ENCODE measurements at regions not wholly inside any gene's neighbourhood (a gene's known extent, or its start where the extent isn't known, plus 50 kb on each side); places are given as distances from the start of the nearest gene placed in this dataset.

GRCh38 chr10:108791030-108791429 lies 1132.3 kb downstream of the XPNPEP1 start:
- H3K36me3 ChIP-seq (ENCODE audit: control insufficient read depth in 2 of 3, insufficient read depth in 3 of 3, low read length in 3 of 3) = no peaks in the 10 kb centered on the region
- no peaks in the 10 kb centered on the region for H3K4me1 ChIP-seq (ENCODE audit: control insufficient read depth in 2 of 3, insufficient read depth in 2 of 3, low read depth in 1 of 3, low read length in 3 of 3)
- intact Hi-C loops (cut with DNase I) = no loop called here
- FAIRE-seq = no peak
- DNase-seq = no peak
- no peak overlapping the region for H3K4me3 ChIP-seq (ENCODE audit: low read length in 3 of 3)
- H3K9ac ChIP-seq (ENCODE audit: low read length in 3 of 3) = no peak overlapping the region
- TF ChIP-seq CTCF (IDR thresholded peaks at IDR 0.05; ENCODE audit: borderline replicate concordance, extremely low read depth, insufficient read depth) = no peak
- H3K27ac ChIP-seq (ENCODE audit: low read depth in 2 of 2, low read length in 2 of 2) = no peak overlapping the region
- H3K27me3 ChIP-seq (ENCODE audit: control insufficient read depth, insufficient read depth, low read length) = no peaks in the 10 kb centered on the region
- no peaks in the 10 kb centered on the region for H3K9me3 ChIP-seq (ENCODE audit: control insufficient read depth in 2 of 3, insufficient read depth in 1 of 3, low read length in 3 of 3)

- Histone ChIP-seq H3K27ac (ENCODE audit: low read depth in 2 of 2, low read length in 2 of 2) (no peak overlapping the region), H3K9me3 (ENCODE audit: control insufficient read depth in 2 of 3, insufficient read depth in 1 of 3, low read length in 3 of 3) (peaks cover 0 to under 1% (median 0%) of the 10 kb centered on the region in 3 donors), H3K9ac (ENCODE audit: low read length in 3 of 3) (no peak overlapping the region), H3K4me1 (ENCODE audit: control insufficient read depth in 2 of 3, insufficient read depth in 2 of 3, low read depth in 1 of 3, low read length in 3 of 3) (no peaks in the 10 kb centered on the region), H3K36me3 (ENCODE audit: control insufficient read depth in 2 of 3, insufficient read depth in 3 of 3, low read length in 3 of 3) (no peaks in the 10 kb centered on the region), H3K4me3 (ENCODE audit: low read length in 3 of 3) (no peak overlapping the region), H3K27me3 (ENCODE audit: control insufficient read depth, insufficient read depth, low read length) (no peaks in the 10 kb centered on the region)
- DNase-seq (no peak), FAIRE-seq (no peak)
- no peak for TF ChIP-seq CTCF (IDR thresholded peaks at IDR 0.05; ENCODE audit: borderline replicate concordance, extremely low read depth, insufficient read depth)
- intact Hi-C loops (cut with DNase I) = no loop called here
Measured at GRCh38 chr10:108789919-108790318, 1133.4 kb downstream of the XPNPEP1 start.

GRCh38 chr10:108789336-108789735 lies 1134.0 kb downstream of the XPNPEP1 start:
- TF ChIP-seq CTCF (IDR thresholded peaks at IDR 0.05; ENCODE audit: borderline replicate concordance, extremely low read depth, insufficient read depth) = no peak
- Histone ChIP-seq H3K4me1 (ENCODE audit: control insufficient read depth in 2 of 3, insufficient read depth in 2 of 3, low read depth in 1 of 3, low read length in 3 of 3) (no peaks in the 10 kb centered on the region), H3K9me3 (ENCODE audit: control insufficient read depth in 2 of 3, insufficient read depth in 1 of 3, low read length in 3 of 3) (peaks cover 0 to 5% (median 0%) of the 10 kb centered on the region in 3 donors), H3K9ac (ENCODE audit: low read length in 3 of 3) (no peak overlapping the region), H3K27me3 (ENCODE audit: control insufficient read depth, insufficient read depth, low read length) (no peaks in the 10 kb centered on the region), H3K27ac (ENCODE audit: low read depth in 2 of 2, low read length in 2 of 2) (no peak overlapping the region), H3K36me3 (ENCODE audit: control insufficient read depth in 2 of 3, insufficient read depth in 3 of 3, low read length in 3 of 3) (no peaks in the 10 kb centered on the region), H3K4me3 (ENCODE audit: low read length in 3 of 3) (no peak overlapping the region)
- intact Hi-C loops (cut with DNase I) = no loop called here
- FAIRE-seq (no peak), DNase-seq (no peak)

GRCh38 chr10:108788891-108789290 lies 1134.4 kb downstream of the XPNPEP1 start:
- FAIRE-seq = no peak
- Histone ChIP-seq H3K36me3 (ENCODE audit: control insufficient read depth in 2 of 3, insufficient read depth in 3 of 3, low read length in 3 of 3) (no peaks in the 10 kb centered on the region), H3K27ac (ENCODE audit: low read depth in 2 of 2, low read length in 2 of 2) (no peak overlapping the region), H3K27me3 (ENCODE audit: control insufficient read depth, insufficient read depth, low read length) (no peaks in the 10 kb centered on the region), H3K9ac (ENCODE audit: low read length in 3 of 3) (no peak overlapping the region), H3K4me3 (ENCODE audit: low read length in 3 of 3) (no peak overlapping the region), H3K9me3 (ENCODE audit: control insufficient read depth in 2 of 3, insufficient read depth in 1 of 3, low read length in 3 of 3) (peaks cover 0 to 5% (median under 1%) of the 10 kb centered on the region in 3 donors), H3K4me1 (ENCODE audit: control insufficient read depth in 2 of 3, insufficient read depth in 2 of 3, low read depth in 1 of 3, low read length in 3 of 3) (no peaks in the 10 kb centered on the region)
- DNase-seq = no peak
- TF ChIP-seq CTCF (IDR thresholded peaks at IDR 0.05; ENCODE audit: borderline replicate concordance, extremely low read depth, insufficient read depth) = no peak
- intact Hi-C loops (cut with DNase I) = no loop called here

All from kidney (tissue), 13 donors.